GM23338 (cell line): ENCODE measurements at regions not wholly inside any gene's neighbourhood (a gene's known extent, or its start where the extent isn't known, plus 50 kb on each side); places are given as distances from the start of the nearest gene placed in this dataset.

Experiments used
- CREB1 ChIP-seq: fragments of 250-450 bp; sonication (Bioruptor Pico); IDR thresholded peaks from 2 replicates; pipeline ENCODE4 v1.5.0; 2020; ENCODE audit warnings: low read depth, mild to moderate bottlenecking, moderate library complexity
- CTCF ChIP-seq, 2 experiments: fragments of 200-600 bp in 1 of 2; sonication (generic) in 1 of 2; conservative IDR thresholded peaks; 2 replicates each; pipeline versions ENCODE4 v1.5.1 to v1.6.1; 2016 to 2017; ENCODE audit warnings: antibody characterized with exemption in 2 of 2, low read depth in 2 of 2, mild to moderate bottlenecking in 2 of 2, moderate library complexity in 1 of 2
- EZH2 ChIP-seq: fragments of 200-600 bp; sonication (generic); IDR thresholded peaks from one replicate; pipeline ENCODE4 v1.8.0; 2017; ENCODE audit warnings: antibody characterized with exemption, mild to moderate bottlenecking, low read depth; ENCODE audit not compliant: unreplicated experiment
- EZH2phosphoT487 ChIP-seq: fragments of 200-600 bp; sonication (generic); IDR thresholded peaks from one replicate; pipeline ENCODE4 v1.8.1; 2018; ENCODE audit warnings: antibody characterized with exemption; ENCODE audit not compliant: unreplicated experiment
- POLR2AphosphoS5 ChIP-seq: IDR thresholded peaks from 2 replicates; pipeline ENCODE4 v1.6.1; 2016; ENCODE audit warnings: antibody characterized with exemption, low read depth
- ZNF331 ChIP-seq: fragments of 250-450 bp; sonication (Bioruptor Pico); IDR thresholded peaks from 2 replicates; pipeline ENCODE4 v1.5.0; 2020; ENCODE audit warnings: low read depth, mild to moderate bottlenecking, moderate library complexity

GRCh38 chr3:115254492-115255196 lies 107.6 kb upstream of the ZBTB20 start:
- TF ChIP-seq ZNF331 (CRISPR knock-in tag), result no peak
- no peak for TF ChIP-seq POLR2AphosphoS5
- no peak for TF ChIP-seq CTCF (conservative IDR thresholded peaks at IDR 0.05; ENCODE audit: low read depth in 2 of 2)
- no peak for TF ChIP-seq EZH2phosphoT487
- TF ChIP-seq EZH2, result no peak
- no peak for TF ChIP-seq CREB1 (CRISPR knock-in tag)
